Stimulated activated CD4-positive, alpha-beta T cell treated with anti-CD3 and anti-CD28 coated beads, TNF-alpha, amount 100 ng/mL, for 24 hours (primary cell): ENCODE measurements at regions not wholly inside any gene's neighbourhood (a gene's known extent, or its start where the extent isn't known, plus 50 kb on each side); places are given as distances from the start of the nearest gene placed in this dataset.
"Not testable (repeated sequence)": the region's sequence is repeated elsewhere in the genome, so short reads cannot be mapped to it uniquely, and the experiment has no call there.

Experiments
- DNase-seq, 3 experiments: peaks; one replicate each; pipeline ENCODE4 v3.0.0-alpha.2; 2020; ENCODE audit warnings: low read depth in 3 of 3

- DNase-seq, result no peak
Measured at GRCh38 chr5:82754759-82755158, 322.4 kb downstream of the TMEM167A start.

- no peak for DNase-seq
Measured at GRCh38 chr5:82754036-82754746, 323.0 kb downstream of the TMEM167A start.

- DNase-seq, result no peak
Measured at GRCh38 chr5:82753374-82753773, 323.8 kb downstream of the TMEM167A start.

- DNase-seq, result no peak
Measured at GRCh38 chr5:82749461-82749820, 327.8 kb downstream of the TMEM167A start.

- no peak for DNase-seq
Measured at GRCh38 chr5:82748688-82749460, 328.3 kb downstream of the TMEM167A start.

GRCh38 chr5:82747986-82748385 lies 329.2 kb downstream of the TMEM167A start:
- no peak for DNase-seq

GRCh38 chr5:82745016-82745415 lies 332.2 kb downstream of the TMEM167A start:
- no peak for DNase-seq

GRCh38 chr5:82738681-82739269 lies 338.4 kb downstream of the TMEM167A start:
- DNase-seq, result no peak

- DNase-seq, result no peak
Measured at GRCh38 chr5:82735160-82735789, 341.9 kb downstream of the TMEM167A start.

GRCh38 chr5:82734347-82734746 lies 342.8 kb downstream of the TMEM167A start:
- DNase-seq, result no peak

GRCh38 chr5:82730913-82731312 lies 346.3 kb downstream of the TMEM167A start:
- no peak for DNase-seq

- DNase-seq, result no peak
Measured at GRCh38 chr5:82728926-82729702, 348.1 kb downstream of the TMEM167A start.

- DNase-seq, result no peak
Measured at GRCh38 chr5:82723168-82723567, 354.0 kb downstream of the TMEM167A start.

GRCh38 chr5:82721087-82721410 lies 356.1 kb downstream of the TMEM167A start:
- DNase-seq, result no peak

- no peak for DNase-seq
Measured at GRCh38 chr5:82720213-82721086, 356.7 kb downstream of the TMEM167A start.

GRCh38 chr5:82719368-82719767 lies 357.8 kb downstream of the TMEM167A start:
- no peak for DNase-seq

- DNase-seq, result no peak
Measured at GRCh38 chr5:82717738-82718137, 359.5 kb downstream of the TMEM167A start.

- not testable (repeated sequence) for DNase-seq
Measured at GRCh38 chr5:82714732-82715131, 362.5 kb downstream of the TMEM167A start.

GRCh38 chr5:82713811-82714210 lies 363.4 kb downstream of the TMEM167A start:
- no peak for DNase-seq

GRCh38 chr5:82707741-82708140 lies 369.5 kb downstream of the TMEM167A start:
- no peak for DNase-seq

GRCh38 chr5:82704381-82704780 lies 372.8 kb downstream of the TMEM167A start:
- DNase-seq, result no peak
